Testis (tissue), 2 donors: ENCODE measurements at regions not wholly inside any gene's neighbourhood (a gene's known extent, or its start where the extent isn't known, plus 50 kb on each side); places are given as distances from the start of the nearest gene placed in this dataset.

ENCODE experiments used
- CTCF ChIP-seq, 3 experiments: fragments of 450-650 bp in 2 of 3; fragments of 200-600 bp in 1 of 3; sonication (generic) in 1 of 3; IDR thresholded peaks; one replicate each; pipeline ENCODE4 v1.5.1; 2016 to 2019; ENCODE audit warnings: antibody characterized with exemption in 3 of 3, mild to moderate bottlenecking in 2 of 3, moderate library complexity in 1 of 3
- POLR2A ChIP-seq: fragments of 450-650 bp; IDR thresholded peaks from one replicate; pipeline ENCODE4 v1.6.1; 2017; ENCODE audit warnings: antibody characterized with exemption, mild to moderate bottlenecking, moderate library complexity

GRCh38 chr3:95037097-95037496, 974.2 kb downstream of the NSUN3 start:
- TF ChIP-seq CTCF (IDR thresholded peaks at IDR 0.05) (no peak), POLR2A (no peak)
